Prostate gland (tissue), 2 donors: ENCODE measurements at regions not wholly inside any gene's neighbourhood (a gene's known extent, or its start where the extent isn't known, plus 50 kb on each side); places are given as distances from the start of the nearest gene placed in this dataset.
"Not testable (repeated sequence)": the region's sequence is repeated elsewhere in the genome, so short reads cannot be mapped to it uniquely, and the experiment has no call there.

Experiments
- DNase-seq: peaks from one replicate; pipeline ENCODE4 v3.0.0-alpha.2; 2019; ENCODE audit warnings: low spot score
- H3K27ac ChIP-seq, 2 donors: fragments of 200-600 bp; sonication (generic); 2 replicates each; pipeline ENCODE4 v1.5.1; 2017 to 2019
- H3K27me3 ChIP-seq: fragments of 200-600 bp; sonication (generic); replicated peaks from 2 replicates; pipeline ENCODE4 v1.5.1; 2019; ENCODE audit not compliant: insufficient read depth
- H3K36me3 ChIP-seq, 2 donors: fragments of 200-600 bp; sonication (generic); 1 replicate in 1 of 2; 2 replicates in 1 of 2; pipeline versions ENCODE4 v1.5.1 to v1.8.1; 2017 to 2019
- H3K4me1 ChIP-seq: fragments of 200-600 bp; sonication (generic); replicated peaks from 2 replicates; pipeline ENCODE4 v1.5.1; 2019
- H3K4me3 ChIP-seq, 2 donors: fragments of 200-600 bp; sonication (generic); 2 replicates each; pipeline ENCODE4 v1.5.1; 2017 to 2019
- H3K9me3 ChIP-seq: fragments of 200-600 bp; sonication (generic); 2 replicates; pipeline ENCODE4 v1.5.1; 2017
- POLR2A ChIP-seq: fragments of 450-650 bp; IDR thresholded peaks from one replicate; pipeline ENCODE4 v1.6.1; 2016; ENCODE audit warnings: antibody characterized with exemption, mild to moderate bottlenecking
- POLR2AphosphoS5 ChIP-seq: sonication (generic); formaldehyde crosslinking; IDR thresholded peaks from one replicate; pipeline ENCODE4 v1.6.1; 2017; ENCODE audit warnings: antibody characterized with exemption
- WGBS: methylation state at CpG from one replicate; pipeline ENCODE4 v1.1.5; 2018; 5-methylcytosine and 5-hydroxymethylcytosine counted together
- intact Hi-C: fragments of 100-400 bp; cut with DNase I; formaldehyde crosslinking; loops from one replicate; pipeline ENCODE4 v1.14.2; 2022
- TF ChIP-seq, protein P1 (sequence below), 4 experiments: fragments of 200-600 bp in 2 of 4; fragments of 450-650 bp in 2 of 4; sonication (generic) in 2 of 4; IDR thresholded peaks; 1 replicate in 3 of 4; 2 replicates in 1 of 4; pipeline ENCODE4 v1.5.1; 2016 to 2019; ENCODE audit warnings: antibody characterized with exemption in 4 of 4, mild to moderate bottlenecking in 2 of 4, moderate library complexity in 2 of 4

DNA sequence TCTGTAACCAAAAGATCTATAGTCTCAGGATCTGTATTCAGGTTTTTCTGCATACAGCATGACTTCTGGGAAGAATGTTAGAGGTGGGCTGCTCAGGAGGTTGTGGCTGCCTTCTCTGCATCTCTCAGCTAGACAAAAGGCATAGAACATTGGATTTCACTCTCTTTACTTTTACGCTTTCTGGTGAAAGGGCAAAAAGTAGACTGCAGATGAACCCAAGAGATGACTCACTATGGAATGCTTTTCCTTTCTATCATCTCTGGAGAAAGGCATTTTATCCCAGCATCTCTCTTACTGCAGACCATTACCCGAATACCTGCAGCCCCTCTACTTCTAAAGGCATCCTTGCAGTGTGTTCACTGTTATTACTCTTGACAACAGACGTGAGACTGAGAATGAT is 222.2 kb downstream of the WNT5A start:
- H3K36me3 ChIP-seq: no peaks in the 10 kb centered on the region
- H3K4me1 ChIP-seq: no peaks in the 10 kb centered on the region
- 81% methylated on average over 3 of the region's 3 CpGs for WGBS
- no peak overlapping the region for H3K27ac ChIP-seq
- no peak overlapping the region for H3K4me3 ChIP-seq
- no peak for DNase-seq
- no peaks in the 10 kb centered on the region for H3K9me3 ChIP-seq
- TF ChIP-seq POLR2A (no peak), POLR2AphosphoS5 (no peak)
- TF ChIP-seq, protein P1, sequence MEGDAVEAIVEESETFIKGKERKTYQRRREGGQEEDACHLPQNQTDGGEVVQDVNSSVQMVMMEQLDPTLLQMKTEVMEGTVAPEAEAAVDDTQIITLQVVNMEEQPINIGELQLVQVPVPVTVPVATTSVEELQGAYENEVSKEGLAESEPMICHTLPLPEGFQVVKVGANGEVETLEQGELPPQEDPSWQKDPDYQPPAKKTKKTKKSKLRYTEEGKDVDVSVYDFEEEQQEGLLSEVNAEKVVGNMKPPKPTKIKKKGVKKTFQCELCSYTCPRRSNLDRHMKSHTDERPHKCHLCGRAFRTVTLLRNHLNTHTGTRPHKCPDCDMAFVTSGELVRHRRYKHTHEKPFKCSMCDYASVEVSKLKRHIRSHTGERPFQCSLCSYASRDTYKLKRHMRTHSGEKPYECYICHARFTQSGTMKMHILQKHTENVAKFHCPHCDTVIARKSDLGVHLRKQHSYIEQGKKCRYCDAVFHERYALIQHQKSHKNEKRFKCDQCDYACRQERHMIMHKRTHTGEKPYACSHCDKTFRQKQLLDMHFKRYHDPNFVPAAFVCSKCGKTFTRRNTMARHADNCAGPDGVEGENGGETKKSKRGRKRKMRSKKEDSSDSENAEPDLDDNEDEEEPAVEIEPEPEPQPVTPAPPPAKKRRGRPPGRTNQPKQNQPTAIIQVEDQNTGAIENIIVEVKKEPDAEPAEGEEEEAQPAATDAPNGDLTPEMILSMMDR (IDR thresholded peaks at IDR 0.05): no peak
- no peaks in the 10 kb centered on the region for H3K27me3 ChIP-seq
- intact Hi-C loops: no loop called here

DNA sequence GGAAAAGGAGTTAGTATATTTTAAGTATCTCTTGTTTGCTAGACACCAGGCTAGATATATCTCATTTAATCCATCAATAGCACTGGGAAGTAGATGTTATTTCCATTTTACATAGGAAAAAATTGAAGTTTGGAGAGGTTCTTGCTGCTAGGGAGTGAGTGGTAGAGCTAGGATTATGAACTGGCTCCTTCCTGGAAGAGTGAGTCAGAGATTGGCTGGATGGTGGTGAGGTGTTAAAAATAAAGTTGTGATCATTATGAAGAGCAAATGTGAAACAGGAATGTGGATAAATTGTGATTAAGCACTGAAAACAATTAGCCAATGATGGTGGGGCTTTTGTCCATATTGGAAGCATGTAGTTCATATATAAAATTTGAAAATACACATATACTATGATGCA is 234.2 kb downstream of the WNT5A start:
- no peak overlapping the region for H3K4me3 ChIP-seq
- intact Hi-C loops: no loop called here
- no peaks in the 10 kb centered on the region for H3K27me3 ChIP-seq
- H3K36me3 ChIP-seq: no peaks in the 10 kb centered on the region
- no peaks in the 10 kb centered on the region for H3K4me1 ChIP-seq
- no peak for DNase-seq
- no peaks in the 10 kb centered on the region for H3K9me3 ChIP-seq
- H3K27ac ChIP-seq: no peak overlapping the region
- TF ChIP-seq POLR2AphosphoS5 (no peak), POLR2A (no peak)
- TF ChIP-seq, protein P1 (IDR thresholded peaks at IDR 0.05): no peak

DNA sequence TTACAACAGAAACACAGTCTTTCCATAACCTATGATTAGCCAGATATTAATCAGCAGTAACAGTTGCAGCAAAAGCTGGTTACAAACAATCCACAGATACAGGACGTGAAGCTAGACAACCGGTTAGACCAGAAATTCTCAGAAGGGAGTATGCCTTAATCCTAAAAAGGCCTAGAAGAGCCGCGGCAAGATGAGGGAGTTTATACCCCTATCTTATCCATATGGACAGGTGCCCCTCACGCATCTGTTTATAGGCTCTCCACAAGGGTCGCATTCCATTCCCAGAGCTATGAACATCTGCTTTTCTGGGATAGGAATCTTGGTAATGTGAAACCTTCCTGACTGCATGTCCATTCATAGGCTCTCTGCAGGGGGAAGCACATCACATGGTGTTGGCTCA is 237.9 kb downstream of the WNT5A start:
- H3K36me3 ChIP-seq, H3K4me1 ChIP-seq, H3K4me3 ChIP-seq, H3K27ac ChIP-seq, H3K27me3 ChIP-seq, DNase-seq, intact Hi-C loops, H3K9me3 ChIP-seq: not testable (repeated sequence)
- WGBS: 86% methylated on average over 6 of the region's 6 CpGs

DNA sequence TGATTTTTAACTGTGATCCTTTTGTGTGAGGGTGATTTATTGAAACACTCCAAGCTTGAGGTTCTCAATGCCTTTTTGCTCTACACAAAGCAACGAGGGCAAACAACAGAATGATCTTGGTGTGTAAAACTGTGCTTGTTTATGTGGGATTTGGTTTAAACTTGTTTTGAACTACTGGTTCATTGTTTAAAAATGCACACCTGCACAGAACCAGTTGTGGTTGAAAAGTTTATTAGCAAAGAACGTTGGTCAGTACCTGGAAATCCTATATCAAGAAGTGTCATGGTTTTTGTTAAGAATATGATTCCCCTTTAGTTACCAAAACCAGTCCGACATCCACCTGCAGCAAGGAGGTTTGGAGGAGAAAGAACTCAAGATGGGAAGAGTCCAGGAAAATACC is 239.4 kb downstream of the WNT5A start:
- H3K27me3 ChIP-seq: no peaks in the 10 kb centered on the region
- WGBS: 38% methylated on average over 3 of the region's 3 CpGs
- TF ChIP-seq POLR2AphosphoS5 (no peak), POLR2A (no peak)
- H3K4me1 ChIP-seq: no peaks in the 10 kb centered on the region
- intact Hi-C loops: no loop called here
- no peaks in the 10 kb centered on the region for H3K9me3 ChIP-seq
- H3K4me3 ChIP-seq: no peak overlapping the region
- H3K27ac ChIP-seq: no peak overlapping the region
- H3K36me3 ChIP-seq: no peaks in the 10 kb centered on the region
- DNase-seq: no peak

DNA sequence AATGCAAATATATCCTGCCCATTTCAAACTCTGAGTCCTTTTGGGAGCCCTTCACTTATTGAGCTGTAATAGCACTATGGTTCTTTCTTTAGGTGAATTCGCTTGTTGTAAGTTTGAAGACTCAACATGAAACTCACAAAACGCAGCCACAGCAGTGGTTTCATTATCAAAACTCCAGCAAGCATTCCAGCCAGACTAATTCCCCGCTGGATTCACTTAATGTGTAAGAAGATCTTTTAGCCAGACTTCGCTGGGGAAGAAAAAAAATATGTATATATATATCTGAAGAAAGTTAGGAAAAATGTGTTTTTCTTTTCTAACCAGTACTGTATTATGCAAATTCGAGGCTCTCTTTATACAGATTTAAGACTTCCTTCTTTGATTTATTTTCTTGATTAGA is 241.1 kb downstream of the WNT5A start:
- Histone ChIP-seq H3K36me3 (no peaks in the 10 kb centered on the region), H3K4me3 (no peak overlapping the region), H3K9me3 (no peaks in the 10 kb centered on the region), H3K27me3 (no peaks in the 10 kb centered on the region), H3K4me1 (no peaks in the 10 kb centered on the region), H3K27ac (no peak overlapping the region)
- TF ChIP-seq, protein P1 (IDR thresholded peaks at IDR 0.05): no peak
- no peak for DNase-seq
- 63% methylated on average over 5 of the region's 5 CpGs for WGBS
- intact Hi-C loops: no loop called here

DNA sequence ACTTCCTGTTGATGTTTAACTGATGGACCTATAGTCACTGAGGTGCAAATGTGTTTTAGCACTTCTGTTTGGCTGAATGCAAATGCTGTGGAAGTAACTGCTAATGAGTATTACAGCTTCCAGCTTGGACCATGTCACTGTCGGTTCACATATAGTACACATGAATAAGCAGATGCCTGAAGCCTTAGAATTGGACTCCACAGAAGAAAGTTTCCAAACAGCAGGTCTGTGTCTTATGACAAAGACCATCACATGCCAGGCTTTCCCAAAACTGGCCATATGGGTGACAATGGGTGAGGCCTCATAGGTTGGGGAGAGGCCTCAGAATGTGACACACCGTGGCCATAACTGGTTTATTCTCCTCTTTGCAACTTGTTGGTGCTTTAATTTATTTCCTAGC is 241.8 kb downstream of the WNT5A start:
- Histone ChIP-seq H3K9me3 (no peaks in the 10 kb centered on the region), H3K4me1 (no peaks in the 10 kb centered on the region), H3K27ac (no peak overlapping the region), H3K36me3 (no peaks in the 10 kb centered on the region), H3K27me3 (no peaks in the 10 kb centered on the region), H3K4me3 (no peak overlapping the region)
- intact Hi-C loops: no loop called here
- DNase-seq: no peak
- WGBS: 88% methylated on average over 2 of the region's 2 CpGs
- TF ChIP-seq POLR2AphosphoS5 (no peak), POLR2A (no peak)
- TF ChIP-seq, protein P1 (IDR thresholded peaks at IDR 0.05): no peak
